GM12892 (cell line): ENCODE measurements at regions not wholly inside any gene's neighbourhood (a gene's known extent, or its start where the extent isn't known, plus 50 kb on each side); places are given as distances from the start of the nearest gene placed in this dataset.

Experiments used
- POLR2A ChIP-seq: IDR thresholded peaks from 2 replicates; pipeline ENCODE4 v1.6.1; 2011; ENCODE audit warnings: low read depth, low read length, control low read depth
- POLR2AphosphoS5 ChIP-seq: IDR thresholded peaks from 2 replicates; pipeline ENCODE4 v1.6.1; 2011; ENCODE audit warnings: low read depth, low read length, control low read depth

DNA sequence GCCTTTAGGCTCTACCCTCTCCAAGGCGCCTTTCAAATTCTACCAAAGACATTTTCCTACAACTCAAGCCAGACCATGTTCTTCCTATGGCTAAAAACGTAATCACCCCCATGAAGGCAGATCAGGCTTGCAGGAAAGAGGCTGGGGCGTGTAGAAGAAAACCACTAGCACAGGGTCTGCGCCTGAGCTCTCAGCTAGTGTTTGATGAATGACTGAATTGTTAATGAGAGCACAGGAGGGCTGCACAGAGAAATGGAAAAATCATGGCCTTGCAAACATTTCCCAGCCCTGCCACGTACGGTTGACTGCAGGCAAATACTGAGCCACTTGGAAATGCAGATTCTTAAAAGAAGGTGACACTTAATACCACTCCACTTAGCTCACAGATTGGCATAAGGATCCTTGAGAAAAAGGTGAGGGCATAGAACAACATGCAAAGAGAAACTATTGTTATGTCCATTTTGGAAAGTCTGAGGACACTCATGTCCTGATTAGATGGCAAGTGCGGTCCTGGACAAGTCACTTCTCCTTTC, 148.6 kb downstream of the NXPE2 start:
- TF ChIP-seq POLR2A (no peak), POLR2AphosphoS5 (no peak)
